ENCODE measurements at regions not wholly inside any gene's neighbourhood (a gene's known extent, or its start where the extent isn't known, plus 50 kb on each side); places are given as distances from the start of the nearest gene placed in this dataset.

GRCh38 chr13:55190996-55191395, 1949.7 kb upstream of the PRR20A start:
- Histone ChIP-seq H3K9me3 (ENCODE audit: insufficient read depth in 2 of 2, low read depth in 1 of 2, low read length in 1 of 2) (0 out of 4 replicates have a peak, but pooled peaks cover 0 to 5% of the 10 kb centered on the region in 2 experiments), H3K4me1 (replicated peaks in 1 of 4; ENCODE audit: control insufficient read depth in 3 of 4, insufficient read depth in 4 of 4, low read length in 3 of 4) (no peaks in the 10 kb centered on the region), H3K27me3 (replicated peaks in 1 of 4; ENCODE audit: control insufficient read depth in 3 of 4, extremely low read depth in 1 of 4, insufficient read depth in 3 of 4, low read length in 3 of 4) (no peaks in the 10 kb centered on the region), H3K79me1 (ENCODE audit: low read depth, low read length) (no peaks in the 10 kb centered on the region), H4K20me1 (replicated peaks in 1 of 2; ENCODE audit: control insufficient read depth in 1 of 2, insufficient read depth in 2 of 2, low read length in 2 of 2) (no peaks in the 10 kb centered on the region), H2AK5ac (ENCODE audit: low read depth, low read length) (no peak overlapping the region), H2BK15ac (ENCODE audit: low read length) (no peak overlapping the region), H2BK120ac (replicated peaks; ENCODE audit: low read depth, low read length) (no peak overlapping the region), H4K91ac (replicated peaks; ENCODE audit: insufficient read length, low read length) (no peak overlapping the region), H2BK5ac (ENCODE audit: low read depth, low read length) (no peak overlapping the region), H3K79me2 (ENCODE audit: control insufficient read depth in 1 of 2, insufficient read depth in 2 of 2, low read length in 2 of 2) (no peaks in the 10 kb centered on the region), H4K5ac (ENCODE audit: insufficient read length, low read depth, low read length) (no peak overlapping the region), H3K9ac (replicated peaks in 1 of 4; ENCODE audit: extremely low read depth in 1 of 4, low read depth in 3 of 4, low read length in 3 of 4) (no peak overlapping the region), H4K8ac (ENCODE audit: extremely low read depth, insufficient read depth, low read length) (no peak overlapping the region), H2AFZ (ENCODE audit: low read length) (no peak overlapping the region), H3K23ac (ENCODE audit: insufficient read length) (no peak overlapping the region), H3K4me3 (ENCODE audit: extremely low read depth in 1 of 4, insufficient read depth in 2 of 4, low read depth in 3 of 4, low read length in 4 of 4) (no peak overlapping the region), H2BK12ac (ENCODE audit: low read depth, low read length) (no peak overlapping the region), H3K56ac (replicated peaks; ENCODE audit: insufficient read length, low read depth, low read length) (no peak overlapping the region), H3K23me2 (ENCODE audit: low read depth, low read length) (no peaks in the 10 kb centered on the region), H3K4ac (replicated peaks; ENCODE audit: insufficient read length, low read depth, low read length) (no peak overlapping the region), H3K27ac (ENCODE audit: low read depth, low read length) (no peak overlapping the region), H3K4me2 (ENCODE audit: insufficient read depth in 1 of 2, low read depth in 2 of 2, low read length in 2 of 2) (no peak overlapping the region), H2BK20ac (ENCODE audit: low read length) (no peak overlapping the region), H3K18ac (ENCODE audit: extremely low read depth, low read length) (no peak overlapping the region), H3K14ac (ENCODE audit: insufficient read length) (no peak overlapping the region), H3K36me3 (ENCODE audit: control insufficient read depth in 2 of 4, insufficient read depth in 4 of 4, low read length in 3 of 4) (peaks cover 0 to 12% (median 1%) of the 10 kb centered on the region in 4 experiments; a peak in 3 of 8 replicates)
- no peak for FAIRE-seq
- POLR2A ChIA-PET (ENCODE audit: partially characterized antibody): no interaction called here
- CTCF ChIA-PET (ENCODE audit: partially characterized antibody): no interaction called here
- 83% methylated on average over 2 of the region's 2 CpGs; no CpG with 5 or more reads in 1 of the 2 experiments for WGBS, 2 experiments (ENCODE audit: extremely low coverage in 1 of 2, insufficient coverage in 1 of 2, insufficient read length in 1 of 2, insufficient replicate concordance in 2 of 2, low coverage in 1 of 2, low lambda C conversion rate in 2 of 2, missing lambda C conversion rate in 1 of 2)
- no peak for DNase-seq (ENCODE audit: low read depth in 1 of 2, low spot score in 2 of 2)
- no peak for TF ChIP-seq TAF7 (optimal IDR thresholded peaks at IDR 0.05; ENCODE audit: borderline replicate concordance, low read depth, low read length)
- TF ChIP-seq JUND (IDR thresholded peaks at IDR 0.05; ENCODE audit: low read length): no peak
- no peak for TF ChIP-seq BCL11A (IDR thresholded peaks at IDR 0.05; ENCODE audit: low read depth in 2 of 2, low read length in 2 of 2)
- no peak for TF ChIP-seq ATF2 (IDR thresholded peaks at IDR 0.05; ENCODE audit: low read length)
- no peak for TF ChIP-seq SIN3A (conservative IDR thresholded peaks at IDR 0.05 in 1 of 2, IDR thresholded peaks at IDR 0.05 in 1 of 2; ENCODE audit: low read depth in 1 of 2, low read length in 2 of 2)

Data from H1 (cell line).